ENCODE measurements at regions not wholly inside any gene's neighbourhood (a gene's known extent, or its start where the extent isn't known, plus 50 kb on each side); places are given as distances from the start of the nearest gene placed in this dataset.

DNA sequence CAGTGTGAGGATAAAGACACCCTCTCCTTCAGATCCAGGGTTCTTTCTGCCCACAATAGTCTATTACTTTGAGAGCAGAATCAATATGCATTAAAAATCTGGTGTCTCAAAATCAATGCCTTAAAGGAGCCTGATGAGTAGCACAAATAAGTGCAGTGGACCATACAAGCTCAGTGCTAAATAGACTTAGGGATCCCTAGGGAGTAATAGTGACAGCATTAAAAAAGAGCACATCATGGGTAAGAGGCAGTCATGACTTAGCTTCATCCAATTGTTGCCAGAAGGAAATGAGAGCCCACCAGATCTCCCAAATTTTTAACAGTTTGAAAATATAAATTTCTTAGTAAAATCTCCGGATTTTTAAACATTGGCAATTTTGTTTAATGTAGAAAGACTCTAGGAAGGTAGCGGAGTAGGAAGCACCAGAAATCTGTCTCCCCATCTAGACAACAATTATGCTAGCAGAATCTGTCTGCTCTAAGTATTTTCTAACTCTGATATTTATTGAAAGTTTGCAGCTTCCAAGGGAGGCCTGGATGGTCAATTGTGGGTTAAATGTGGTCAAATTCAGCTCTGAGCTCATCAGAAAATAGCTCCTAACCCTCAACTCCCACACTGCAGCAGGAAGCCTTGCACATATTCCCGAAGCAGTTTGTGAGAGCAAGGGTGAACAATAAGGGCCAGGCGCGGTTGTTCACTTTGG is 443.9 kb downstream of the TLE1 start:
- no peak for DNase-seq

DNA sequence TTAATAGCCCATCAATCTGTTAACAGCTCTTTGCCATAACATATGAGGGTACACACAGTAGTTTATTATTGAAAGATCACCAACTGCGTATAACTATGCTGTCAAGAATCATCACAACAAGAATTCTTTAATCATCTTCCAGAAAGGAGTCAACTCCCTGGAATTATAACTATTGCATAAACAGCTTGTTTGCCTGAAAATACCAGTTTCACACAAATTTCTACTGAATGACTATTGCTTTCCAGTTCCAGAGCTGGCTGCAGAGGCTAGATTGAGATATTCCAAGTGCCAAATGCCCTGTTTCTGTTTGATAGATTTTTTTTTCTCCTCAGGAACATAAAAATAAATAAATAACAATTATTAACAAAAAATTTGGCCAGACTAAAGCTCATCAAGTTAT is 444.7 kb downstream of the TLE1 start:
- DNase-seq = no peak

- no peak for DNase-seq
Observed at GRCh38 chr9:81242866-81243265, 446.5 kb downstream of the TLE1 start.

DNA sequence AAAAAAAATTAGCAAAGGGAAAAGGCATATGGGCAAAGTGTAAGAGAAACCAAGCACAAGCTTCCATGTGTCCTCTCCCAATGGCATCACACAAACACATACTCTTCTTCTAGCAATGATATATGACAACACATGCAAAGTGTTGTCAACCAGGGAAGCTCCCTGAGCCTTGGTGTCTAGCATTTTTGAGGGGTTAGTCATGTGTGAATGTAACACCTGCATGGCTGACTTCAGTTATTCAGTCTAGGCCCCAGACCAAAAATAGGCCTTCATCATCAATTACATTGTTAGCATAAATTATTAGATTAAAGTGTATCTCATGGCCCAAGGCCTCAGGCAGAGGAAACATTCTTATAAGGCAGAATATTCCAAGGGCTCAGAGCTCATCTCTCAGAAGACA is 450.0 kb downstream of the TLE1 start:
- no peak for DNase-seq

DNA sequence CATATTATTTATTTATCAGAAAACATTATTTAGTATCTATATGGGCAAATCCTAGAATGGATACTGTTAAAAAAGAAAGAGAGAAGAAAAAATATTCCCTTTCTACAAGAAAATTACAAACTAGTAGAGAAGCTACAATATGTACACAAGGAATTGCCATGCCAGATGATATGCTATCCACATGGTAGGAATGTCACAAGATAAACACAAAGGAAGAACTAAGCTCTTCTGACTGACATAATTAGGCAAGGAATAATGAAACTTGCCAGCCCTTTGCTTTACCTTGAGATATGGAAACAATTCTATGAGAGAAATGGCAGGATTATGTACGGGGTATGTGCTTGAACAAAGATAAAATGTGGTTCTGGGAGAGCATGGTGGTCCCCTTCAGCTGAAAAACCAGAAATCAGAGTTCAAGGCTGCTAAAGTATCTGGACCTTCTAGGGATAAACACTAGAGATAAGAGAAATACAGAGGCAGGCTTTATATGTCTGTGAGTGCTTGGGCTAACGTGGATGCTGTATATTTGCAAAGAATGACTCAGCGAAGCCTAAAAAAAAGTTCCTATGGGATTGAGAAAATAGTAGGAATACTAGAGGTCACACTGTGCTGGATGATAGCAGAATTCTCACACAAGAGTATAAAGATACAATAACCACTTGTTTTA is 451.6 kb downstream of the TLE1 start:
- DNase-seq = no peak

- no peak for DNase-seq
Observed at GRCh38 chr9:81234924-81235610, 454.3 kb downstream of the TLE1 start.

DNA sequence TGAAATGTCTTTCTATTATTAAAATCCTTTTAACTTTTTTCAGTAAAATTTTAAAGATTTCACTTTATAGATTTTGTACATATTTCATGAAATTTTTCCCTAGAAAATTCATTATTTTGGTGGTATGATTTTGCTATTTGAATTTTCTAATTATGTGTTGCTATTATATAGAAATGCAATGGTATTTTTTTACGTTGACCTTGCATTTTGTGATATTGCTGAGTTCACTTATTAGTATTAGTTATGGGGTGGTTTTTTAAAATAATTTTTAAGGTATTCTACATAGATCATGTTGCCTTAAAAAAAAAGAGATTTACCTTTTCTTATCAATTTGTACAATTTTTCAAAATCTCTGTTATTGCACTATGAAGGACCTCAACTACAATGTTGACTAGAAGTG is 458.3 kb downstream of the TLE1 start:
- DNase-seq = no peak

GRCh38 chr9:81227507-81228245 is 461.7 kb downstream of the TLE1 start:
- DNase-seq = no peak

DNA sequence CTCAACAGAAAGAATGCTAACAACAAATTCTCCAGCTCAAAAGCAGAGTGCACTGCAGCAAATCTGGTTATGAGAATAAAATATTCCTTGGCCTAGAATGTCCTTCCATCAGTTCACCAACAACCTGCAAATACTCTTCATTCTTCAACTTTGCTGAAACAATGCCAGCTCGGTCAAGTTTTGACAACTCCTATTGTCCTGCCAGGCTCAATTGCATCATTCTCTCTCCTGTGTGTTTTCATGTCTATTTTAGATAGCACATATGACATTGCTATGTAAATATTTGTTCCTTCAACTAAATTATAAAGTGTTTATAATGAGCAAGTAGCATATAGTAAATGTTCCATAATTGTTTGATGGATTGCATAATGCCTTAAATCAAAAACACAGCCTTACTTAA is 463.8 kb downstream of the TLE1 start:
- DNase-seq = no peak

GRCh38 chr9:81224166-81225081 is 464.9 kb downstream of the TLE1 start:
- DNase-seq = no peak

DNA sequence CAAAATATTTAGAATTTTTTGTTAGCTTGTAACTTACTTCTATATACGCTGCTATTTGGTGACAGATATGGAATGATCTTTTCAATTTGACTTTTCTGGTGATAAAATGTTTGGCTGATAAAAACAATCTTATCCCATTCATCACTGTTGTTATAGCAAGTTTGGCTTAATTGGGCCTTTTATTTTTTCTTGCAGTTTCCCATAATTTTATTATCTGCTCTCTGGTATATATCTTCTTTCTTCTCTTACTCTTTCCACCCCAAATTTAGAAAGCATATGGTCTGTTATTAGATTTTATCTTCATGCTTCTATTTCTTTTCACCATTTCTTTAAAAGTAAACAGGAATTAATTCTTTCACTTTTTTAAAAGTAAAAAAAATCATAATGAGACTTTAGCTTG is 474.4 kb downstream of the TLE1 start:
- DNase-seq = no peak

DNA sequence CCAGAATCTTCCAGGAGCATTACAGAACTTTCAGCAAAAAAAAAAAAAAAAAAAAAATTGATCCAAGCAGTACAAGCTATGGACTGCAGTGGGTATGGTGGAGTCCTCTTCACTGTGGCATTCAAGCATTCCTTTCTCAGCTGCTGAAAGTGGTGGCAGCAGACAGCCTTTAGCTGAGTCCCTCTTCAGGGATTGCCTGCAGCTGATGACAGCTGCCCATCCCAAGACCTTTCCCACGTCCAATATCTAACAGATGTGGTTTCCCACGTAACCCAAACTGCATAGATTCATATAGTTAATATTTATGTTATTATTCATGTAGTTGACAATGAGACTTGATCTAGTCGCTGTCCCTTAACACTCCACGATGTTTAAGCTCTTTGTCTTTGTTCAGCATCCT is 475.9 kb downstream of the TLE1 start:
- no peak for DNase-seq

- no peak for DNase-seq
Observed at GRCh38 chr9:81211741-81212140, 477.6 kb downstream of the TLE1 start.

DNA sequence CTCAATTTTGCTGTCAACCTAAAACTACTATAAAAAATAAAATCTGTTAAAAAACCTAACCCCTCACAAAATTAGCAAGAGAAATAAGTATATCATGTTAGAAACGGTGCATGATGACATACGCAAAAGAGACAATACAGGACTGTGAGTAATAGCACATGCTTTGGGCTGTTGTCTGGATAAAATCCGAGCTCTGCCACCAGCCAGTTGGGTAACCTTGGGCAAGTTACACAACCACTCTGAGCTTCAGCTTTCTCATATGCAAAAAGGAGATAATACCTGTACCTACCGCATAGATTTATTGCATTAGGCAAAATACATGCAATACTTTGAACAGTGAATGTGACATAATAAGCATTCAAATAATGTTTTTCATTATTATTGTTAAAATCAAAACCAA is 481.7 kb downstream of the TLE1 start:
- DNase-seq = no peak

GRCh38 chr9:81202292-81202691 is 487.1 kb downstream of the TLE1 start:
- DNase-seq = no peak

GRCh38 chr9:81195206-81195605 is 494.1 kb downstream of the TLE1 start:
- no peak for DNase-seq

DNA sequence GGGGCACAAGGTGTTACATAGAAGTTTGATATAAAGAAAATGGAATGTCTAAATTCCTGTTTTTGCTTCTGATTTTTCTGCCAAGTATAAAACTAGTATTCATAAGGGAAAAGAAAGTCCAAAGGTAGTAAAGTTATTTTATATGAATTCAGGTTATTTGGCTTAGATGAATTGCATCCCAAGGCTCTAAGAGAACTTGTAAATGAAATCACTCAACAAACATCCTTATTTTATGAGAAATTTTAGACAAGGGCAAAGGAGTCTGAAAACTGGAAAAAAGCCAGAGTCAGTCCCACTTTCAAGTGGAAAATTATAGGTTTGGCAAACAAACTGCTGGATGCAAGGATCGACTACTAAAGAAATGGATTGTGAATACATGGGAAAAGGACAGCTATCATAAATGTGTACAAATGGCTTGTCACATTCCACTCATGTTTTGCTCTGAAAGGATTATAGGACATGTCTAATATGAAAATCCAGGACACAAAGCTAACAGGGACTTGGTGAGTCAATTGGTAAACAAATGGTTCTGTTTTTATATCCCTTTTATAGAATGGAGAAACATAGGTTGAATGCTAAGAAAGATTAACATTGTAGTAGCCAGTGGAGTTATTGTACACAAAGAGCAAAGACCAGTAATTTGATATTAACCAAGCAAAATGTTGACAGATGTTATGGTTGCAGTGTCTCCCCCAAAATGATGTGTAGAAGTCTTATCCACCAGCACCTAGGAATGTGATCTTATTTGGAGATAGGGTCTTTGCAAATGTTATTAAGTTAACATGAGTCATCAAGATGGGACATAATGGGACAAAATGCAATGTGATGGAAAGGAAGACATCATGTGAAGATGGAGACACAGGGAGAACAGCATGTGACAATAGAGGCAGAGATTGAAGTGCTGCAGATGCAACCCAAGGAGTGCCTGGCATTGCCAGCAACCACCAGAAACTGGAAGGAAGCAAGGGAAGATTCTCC is 495.7 kb downstream of the TLE1 start:
- DNase-seq = no peak

DNA sequence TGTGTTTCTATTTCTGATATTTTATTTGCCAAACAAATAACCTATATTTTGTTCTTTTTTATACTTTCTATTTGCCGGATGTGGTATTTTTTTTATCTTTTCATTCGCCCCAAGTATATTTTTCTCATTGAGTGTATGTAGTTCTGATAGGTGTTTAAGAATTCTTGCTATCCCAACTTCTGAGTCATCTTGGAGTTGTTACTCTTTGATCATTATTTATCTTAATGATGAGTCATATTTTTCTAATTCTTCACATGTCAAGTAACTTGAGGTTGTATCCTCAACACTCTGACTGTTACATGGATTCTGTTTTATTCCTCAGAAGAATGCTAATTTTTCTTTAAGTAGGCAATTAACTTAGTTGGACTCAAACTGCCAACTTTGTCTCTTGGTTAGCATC is 498.1 kb downstream of the TLE1 start:
- no peak for DNase-seq

DNA sequence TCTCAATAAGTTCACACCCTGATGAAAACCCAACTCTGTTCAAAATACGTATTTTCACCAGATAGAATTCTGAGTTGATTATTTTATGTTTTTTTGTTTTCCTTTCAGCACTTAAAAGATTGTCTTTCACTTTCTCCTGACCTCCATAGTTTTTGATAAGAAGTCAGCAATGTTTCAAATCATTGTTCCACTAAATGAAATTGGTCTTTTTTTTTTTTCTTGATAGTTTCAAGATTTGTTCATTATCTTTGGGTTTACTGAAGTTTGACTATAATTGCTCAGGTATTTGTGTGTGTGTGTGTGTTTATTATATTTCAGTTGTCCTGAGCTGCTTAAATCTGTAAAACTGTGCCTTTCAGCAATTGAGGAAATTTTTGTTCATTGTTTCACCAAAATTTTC is 498.7 kb downstream of the TLE1 start:
- DNase-seq = no peak

DNA sequence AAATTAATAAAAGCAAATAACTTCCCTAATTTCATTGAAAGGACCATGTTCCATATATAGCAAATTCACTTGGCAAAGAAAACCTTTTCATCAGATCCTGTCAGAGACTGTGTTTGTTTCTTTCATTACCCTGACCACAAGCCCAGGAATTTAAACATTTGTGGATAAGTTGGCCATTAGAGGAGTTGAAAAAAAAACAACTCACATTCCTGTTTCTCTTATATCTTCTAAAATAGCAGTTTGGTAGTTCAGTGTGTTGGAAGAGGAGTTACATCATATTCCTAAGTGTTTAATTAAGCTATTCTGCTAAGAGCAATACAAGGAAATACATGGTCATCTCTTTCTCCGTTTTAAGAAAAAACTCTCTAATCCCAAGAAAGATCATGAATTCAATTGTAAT is 505.6 kb downstream of the TLE1 start:
- no peak for DNase-seq

- DNase-seq = no peak
Observed at GRCh38 chr9:81182431-81182830, 506.9 kb downstream of the TLE1 start.

Measured in hematopoietic multipotent progenitor cell treated with erythropoietin and hydrocortisone succinate and interleukin-3 and kit ligand, for 6 days (in vitro differentiated cells).